Natural killer cell (primary cell): ENCODE measurements at regions not wholly inside any gene's neighbourhood (a gene's known extent, or its start where the extent isn't known, plus 50 kb on each side); places are given as distances from the start of the nearest gene placed in this dataset.

Experiments
- ATAC-seq, 3 donors: fragments of 150-1000 bp in 2 of 3; fragments of 200-7000 bp in 1 of 3; cut with Tn5 transposase; 1 replicate in 1 of 3; 2 replicates in 2 of 3; pipeline ENCODE4 v1.10.0; 2021; ENCODE audit warnings: mild to moderate bottlenecking in 2 of 3, moderate library complexity in 2 of 3
- DNase-seq, 2 donors: peaks; one replicate each; pipeline versions ENCODE4 v3.0.0 to v3.0.0-alpha.2; 2013 to 2021; ENCODE audit warnings: mixed read lengths in 1 of 2
- H3K27ac ChIP-seq: one replicate; pipeline ENCODE4 v1.5.1; 2013; ENCODE audit warnings: mild to moderate bottlenecking, low read length
- H3K27me3 ChIP-seq: one replicate; pipeline ENCODE4 v1.6.1; 2013; ENCODE audit warnings: low read length; ENCODE audit not compliant: control insufficient read depth, insufficient read depth
- H3K36me3 ChIP-seq: one replicate; pipeline ENCODE4 v1.6.1; 2013; ENCODE audit warnings: low read length; ENCODE audit not compliant: control insufficient read depth, insufficient read depth
- H3K4me1 ChIP-seq: one replicate; pipeline ENCODE4 v1.6.1; 2013; ENCODE audit warnings: low read length; ENCODE audit not compliant: control insufficient read depth, insufficient read depth
- H3K4me3 ChIP-seq: one replicate; pipeline ENCODE4 v1.5.1; 2013; ENCODE audit warnings: low read length
- H3K9me3 ChIP-seq: one replicate; pipeline ENCODE4 v1.6.1; 2013; ENCODE audit warnings: low read length; ENCODE audit not compliant: control insufficient read depth, insufficient read depth
- H3K27ac Mint-ChIP-seq, 2 donors: one replicate each; pipeline ENCODE4 v1.8.0; 2022; ENCODE audit warnings: mild to moderate bottlenecking in 2 of 2, mixed read lengths in 2 of 2, moderate library complexity in 1 of 2
- H3K27me3 Mint-ChIP-seq, 2 donors: one replicate each; pipeline ENCODE4 v1.8.0; 2022; ENCODE audit warnings: low read depth in 2 of 2, mixed read lengths in 2 of 2
- H3K36me3 Mint-ChIP-seq: one replicate; pipeline ENCODE4 v1.8.0; 2022; ENCODE audit warnings: mixed read lengths
- H3K4me1 Mint-ChIP-seq, 2 donors: one replicate each; pipeline ENCODE4 v1.8.0; 2022; ENCODE audit warnings: mixed read lengths in 2 of 2
- H3K4me3 Mint-ChIP-seq: one replicate; pipeline ENCODE4 v1.8.0; 2022; ENCODE audit warnings: mild to moderate bottlenecking, moderate library complexity, mixed read lengths
- H3K9me3 Mint-ChIP-seq, 2 donors: one replicate each; pipeline ENCODE4 v1.8.0; 2022; ENCODE audit warnings: mixed read lengths in 2 of 2
- CTCF ChIP-seq: fragments of 200-600 bp; IDR thresholded peaks from one replicate; pipeline ENCODE4 v1.8.0; 2022; ENCODE audit warnings: antibody characterized with exemption
- WGBS: methylation state at CpG from one replicate; pipeline ENCODE4 v1.1.7; 2013; ENCODE audit warnings: missing lambda C conversion rate; ENCODE audit not compliant: insufficient coverage; 5-methylcytosine and 5-hydroxymethylcytosine counted together
- intact Hi-C: fragments of 100-400 bp; cut with micrococcal nuclease; formaldehyde crosslinking; loops from one replicate; pipeline ENCODE4 v1.14.2; 2022

GRCh38 chr14:42664190-42664589 lies 1057.5 kb downstream of the LRFN5 start:
- Histone ChIP-seq H3K36me3 (no peaks in the 10 kb centered on the region), H3K4me1 (no peaks in the 10 kb centered on the region), H3K9me3 (peaks cover 6% of the 10 kb centered on the region), H3K4me3 (no peak overlapping the region), H3K27me3 (no peaks in the 10 kb centered on the region), H3K27ac (no peak overlapping the region)
- 73% methylated on average over 1 of the region's 1 CpG for WGBS
- Mint-ChIP-seq H3K27ac (no peak overlapping the region), H3K9me3 (peaks cover 11 to 31% of the 10 kb centered on the region in 2 donors), H3K36me3 (peaks cover 7% of the 10 kb centered on the region), H3K4me3 (no peak overlapping the region), H3K4me1 (no peaks in the 10 kb centered on the region), H3K27me3 (no peaks in the 10 kb centered on the region)
- intact Hi-C loops: no loop called here
- DNase-seq: no peak
- TF ChIP-seq CTCF: no peak
- ATAC-seq: no peak

- H3K27ac ChIP-seq: no peak overlapping the region
- no peaks in the 10 kb centered on the region for H3K9me3 ChIP-seq
- Mint-ChIP-seq H3K36me3 (no peaks in the 10 kb centered on the region), H3K27me3 (no peaks in the 10 kb centered on the region), H3K27ac (no peak overlapping the region), H3K9me3 (peaks cover 14 to 33% of the 10 kb centered on the region in 2 donors), H3K4me1 (no peaks in the 10 kb centered on the region), H3K4me3 (no peak overlapping the region)
- 89% methylated on average over 2 of the region's 2 CpGs for WGBS
- no peak for TF ChIP-seq CTCF
- DNase-seq: no peak
- no peak for ATAC-seq
- no peaks in the 10 kb centered on the region for H3K4me1 ChIP-seq
- H3K27me3 ChIP-seq: no peaks in the 10 kb centered on the region
- intact Hi-C loops: no loop called here
- H3K4me3 ChIP-seq: no peak overlapping the region
- no peaks in the 10 kb centered on the region for H3K36me3 ChIP-seq
Measured at GRCh38 chr14:42654707-42655106, 1048.0 kb downstream of the LRFN5 start.

DNA sequence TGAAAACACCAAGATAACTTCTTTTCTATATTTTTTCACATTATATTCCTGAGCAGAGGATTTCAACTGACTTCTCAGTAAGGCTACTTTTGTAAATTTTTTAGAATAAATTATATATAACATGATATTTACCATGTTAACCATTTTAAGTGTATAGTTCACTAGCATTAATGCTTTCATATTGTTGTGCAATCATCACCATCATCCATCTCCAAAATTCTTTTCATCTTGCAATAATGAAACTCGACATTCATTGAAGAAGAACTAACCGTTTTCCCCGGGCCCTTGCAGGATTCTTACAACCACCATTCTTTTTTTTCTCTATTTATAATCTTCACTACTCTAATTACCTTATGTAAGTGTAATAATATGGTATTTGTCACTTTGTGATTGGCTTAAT lies 1036.1 kb downstream of the LRFN5 start:
- intact Hi-C loops: no loop called here
- Mint-ChIP-seq H3K36me3 (peaks cover 17% of the 10 kb centered on the region), H3K4me3 (no peak overlapping the region), H3K4me1 (no peaks in the 10 kb centered on the region), H3K27ac (no peak overlapping the region), H3K27me3 (no peaks in the 10 kb centered on the region), H3K9me3 (peaks cover 13 to 29% of the 10 kb centered on the region in 2 donors)
- WGBS: 97% methylated on average over 3 of the region's 3 CpGs
- H3K9me3 ChIP-seq: no peaks in the 10 kb centered on the region
- H3K27me3 ChIP-seq: no peaks in the 10 kb centered on the region
- ATAC-seq: no peak
- DNase-seq: no peak
- no peaks in the 10 kb centered on the region for H3K36me3 ChIP-seq
- H3K4me1 ChIP-seq: no peaks in the 10 kb centered on the region
- no peak overlapping the region for H3K27ac ChIP-seq
- no peak overlapping the region for H3K4me3 ChIP-seq
- TF ChIP-seq CTCF: no peak

DNA sequence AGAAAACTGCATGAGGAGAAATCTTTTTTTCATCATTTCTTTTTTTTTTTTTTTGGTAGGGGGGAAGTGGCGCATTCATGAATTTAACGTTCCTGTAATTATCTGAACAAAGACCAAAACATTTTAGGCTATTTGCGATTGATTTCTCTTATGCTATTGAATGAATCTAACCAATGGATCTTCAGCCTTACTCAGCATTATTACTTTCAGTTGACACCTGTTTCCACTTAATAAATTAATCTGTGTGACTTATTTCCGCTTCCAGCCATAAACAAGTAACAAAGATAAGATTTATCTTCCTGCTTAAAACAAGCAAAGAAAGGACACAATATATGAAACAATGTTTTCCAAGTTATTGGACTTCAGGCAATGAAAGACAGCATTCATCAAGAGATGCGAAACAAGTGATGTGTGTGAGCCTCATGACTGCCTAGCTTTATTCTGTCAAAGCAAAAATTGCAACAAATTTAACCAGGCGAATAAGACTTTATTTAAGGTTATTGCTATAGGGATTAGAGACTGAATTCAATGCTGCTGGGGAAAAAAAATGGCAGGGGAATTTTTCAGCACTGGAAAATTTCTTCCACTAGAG lies 1026.9 kb downstream of the LRFN5 start:
- H3K36me3 Mint-ChIP-seq: no peaks in the 10 kb centered on the region
- ATAC-seq (no peak), DNase-seq (no peak)
- H3K27me3 ChIP-seq: no peaks in the 10 kb centered on the region
- H3K27ac Mint-ChIP-seq: no peak overlapping the region
- no peak overlapping the region for H3K4me3 ChIP-seq
- no peaks in the 10 kb centered on the region for H3K27me3 Mint-ChIP-seq
- H3K4me1 Mint-ChIP-seq: no peaks in the 10 kb centered on the region
- WGBS: 87% methylated on average over 6 of the region's 6 CpGs
- no peaks in the 10 kb centered on the region for H3K4me1 ChIP-seq
- intact Hi-C loops: no loop called here
- H3K9me3 Mint-ChIP-seq: peaks cover 8 to 16% of the 10 kb centered on the region in 2 donors
- H3K36me3 ChIP-seq: no peaks in the 10 kb centered on the region
- no peak overlapping the region for H3K27ac ChIP-seq
- TF ChIP-seq CTCF: no peak
- H3K4me3 Mint-ChIP-seq: no peak overlapping the region
- peaks cover 5% of the 10 kb centered on the region for H3K9me3 ChIP-seq
